ENCODE measurements at regions not wholly inside any gene's neighbourhood (a gene's known extent, or its start where the extent isn't known, plus 50 kb on each side); places are given as distances from the start of the nearest gene placed in this dataset.

- peaks cover 0 to 7% (median 3%) of the 10 kb centered on the region in 3 experiments; a peak in 2 of 7 replicates for H3K36me3 Mint-ChIP-seq (ENCODE audit: insufficient read depth in 1 of 3, low read depth in 3 of 3)
- no peak overlapping the region for H2BK120ac ChIP-seq (ENCODE audit: low read depth, low read length, poor library complexity, severe bottlenecking)
- no peak for TF ChIP-seq CTCF (conservative IDR thresholded peaks at IDR 0.05)
Observed at GRCh38 chr1:60918867-60919266, 163.5 kb upstream of the NFIA start.

More at GRCh38 chr1:60918867-60919266, 163.5 kb upstream of the NFIA start:
- Mint-ChIP-seq H3K4me3 (no peak overlapping the region), H3K4me1 (peaks cover 14 to 24% of the 10 kb centered on the region in 2 experiments), H3K27ac (no peak overlapping the region), H3K9me3 (peaks cover 3 to 4% of the 10 kb centered on the region in 2 experiments; a peak in 2 of 5 replicates), H3K27me3 (ENCODE audit: low read depth) (no peaks in the 10 kb centered on the region; the same call in 1 of the 2 replicates)
- no peak overlapping the region for H2BK5ac ChIP-seq (ENCODE audit: insufficient read length, low read length)
- no peaks in the 10 kb centered on the region for H3K27me3 ChIP-seq (ENCODE audit: insufficient read depth, low read length)
- no peak overlapping the region for H3K9ac ChIP-seq (ENCODE audit: extremely low read depth, insufficient read length, low read length)
- H4K5ac ChIP-seq (ENCODE audit: insufficient read length, low read depth, low read length), result no peak overlapping the region
- H2BK20ac ChIP-seq (ENCODE audit: low read depth, low read length, poor library complexity, severe bottlenecking), result no peak overlapping the region
- H4K8ac ChIP-seq (replicated peaks; ENCODE audit: insufficient read length, low read depth, low read length), result no peak overlapping the region
- no peak overlapping the region for H2AFZ ChIP-seq (ENCODE audit: low read length)
- no peaks in the 10 kb centered on the region for H3K23me2 ChIP-seq (ENCODE audit: insufficient read length, low read depth, low read length, poor library complexity, severe bottlenecking)
- no peak for DNase-seq
- no peaks in the 10 kb centered on the region for H4K20me1 ChIP-seq (ENCODE audit: control insufficient read depth, insufficient read depth, insufficient read length)
- no peak overlapping the region for H2BK12ac ChIP-seq (ENCODE audit: insufficient read length, low read depth, low read length)
- H3K9me3 ChIP-seq (ENCODE audit: control insufficient read depth, low read depth, low read length), result no peaks in the 10 kb centered on the region
- no peaks in the 10 kb centered on the region; the same call in 1 of the 2 replicates for H3K4me1 ChIP-seq (ENCODE audit: insufficient read depth, low read length)
- H3K4me2 ChIP-seq (ENCODE audit: insufficient read depth, insufficient read length, low read length), result no peak overlapping the region
- H2AK5ac ChIP-seq (ENCODE audit: insufficient read length, low read length), result no peak overlapping the region
- H3K4ac ChIP-seq (ENCODE audit: low read depth, low read length), result no peak overlapping the region
- no peak overlapping the region for H3K18ac ChIP-seq (ENCODE audit: insufficient read length, low read depth, low read length)
- H3K79me2 ChIP-seq (ENCODE audit: insufficient read depth, low read length), result no peaks in the 10 kb centered on the region
- no peak overlapping the region for H3T11ph ChIP-seq (ENCODE audit: low read length)
- H3K14ac ChIP-seq (ENCODE audit: insufficient read depth, low read length), result no peak overlapping the region
- H4K91ac ChIP-seq (ENCODE audit: insufficient read length, low read depth, low read length), result no peak overlapping the region
- H3K23ac ChIP-seq (ENCODE audit: insufficient read length, low read depth, low read length), result no peak overlapping the region
- no peak overlapping the region for H3K56ac ChIP-seq (ENCODE audit: insufficient read length, low read depth, low read length)
- WGBS (ENCODE audit: extremely low coverage, insufficient read length, low lambda C conversion rate), result no CpG with 5 or more reads among the region's 1 CpG
- no peaks in the 10 kb centered on the region for H3K79me1 ChIP-seq (ENCODE audit: insufficient read depth, low read depth, low read length, poor library complexity, severe bottlenecking)
- no peak overlapping the region for H3K27ac ChIP-seq (ENCODE audit: insufficient read length, low read depth, low read length)
- no peak overlapping the region for H2BK15ac ChIP-seq (ENCODE audit: low read depth, low read length)
